Sciatic nerve (tissue), 2 donors: ENCODE measurements at regions not wholly inside any gene's neighbourhood (a gene's known extent, or its start where the extent isn't known, plus 50 kb on each side); places are given as distances from the start of the nearest gene placed in this dataset.
"Not testable (repeated sequence)": the region's sequence is repeated elsewhere in the genome, so short reads cannot be mapped to it uniquely, and the experiment has no call there.

Experiments used
- ATAC-seq: fragments of 200-7000 bp; cut with Tn5 transposase; one replicate; pipeline ENCODE4 v1.9.1; 2020; ENCODE audit warnings: mild to moderate bottlenecking, moderate library complexity
- DNase-seq: peaks from one replicate; pipeline ENCODE4 v3.0.0-alpha.2; 2020; ENCODE audit warnings: low spot score
- intact Hi-C: fragments of 100-400 bp; cut with DNase I; formaldehyde crosslinking; loops from one replicate; pipeline ENCODE4 v1.14.2; 2022
- donor health status: DM: no; HTN: no; CAD: no.
- donor health status: DM: no; HTN: no; CAD: no.

DNA sequence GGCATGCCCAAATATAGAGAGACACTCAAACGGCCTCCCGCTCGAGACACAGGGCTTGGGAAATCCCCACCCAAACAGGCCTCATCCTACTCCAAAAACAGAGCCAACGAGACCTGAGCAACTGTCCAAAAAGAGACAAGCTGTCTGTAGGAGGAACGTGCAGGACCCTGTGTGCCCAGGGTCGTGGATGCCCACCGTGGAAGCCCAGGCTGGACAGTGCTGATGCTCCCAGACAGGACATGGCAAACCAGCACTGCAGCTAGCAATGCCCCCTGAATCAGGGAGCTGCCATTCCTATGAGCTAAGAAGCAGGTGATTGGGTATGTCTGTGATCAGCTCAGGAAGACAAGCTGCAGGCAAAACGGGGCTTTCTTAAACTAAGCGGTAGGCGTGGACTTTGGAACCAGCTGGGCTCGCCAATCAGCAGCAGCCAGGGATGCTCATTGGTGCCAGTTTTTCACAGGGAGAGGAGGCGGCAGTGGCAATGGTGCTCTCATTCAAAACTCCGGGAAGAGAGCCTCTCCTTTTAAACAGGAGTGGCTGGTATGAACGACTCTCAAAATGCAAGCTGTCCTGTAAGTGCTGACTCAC, 113.1 kb upstream of the IRX2 start:
- intact Hi-C loops = no loop called here
- DNase-seq (no peak), ATAC-seq (no peak)

DNA sequence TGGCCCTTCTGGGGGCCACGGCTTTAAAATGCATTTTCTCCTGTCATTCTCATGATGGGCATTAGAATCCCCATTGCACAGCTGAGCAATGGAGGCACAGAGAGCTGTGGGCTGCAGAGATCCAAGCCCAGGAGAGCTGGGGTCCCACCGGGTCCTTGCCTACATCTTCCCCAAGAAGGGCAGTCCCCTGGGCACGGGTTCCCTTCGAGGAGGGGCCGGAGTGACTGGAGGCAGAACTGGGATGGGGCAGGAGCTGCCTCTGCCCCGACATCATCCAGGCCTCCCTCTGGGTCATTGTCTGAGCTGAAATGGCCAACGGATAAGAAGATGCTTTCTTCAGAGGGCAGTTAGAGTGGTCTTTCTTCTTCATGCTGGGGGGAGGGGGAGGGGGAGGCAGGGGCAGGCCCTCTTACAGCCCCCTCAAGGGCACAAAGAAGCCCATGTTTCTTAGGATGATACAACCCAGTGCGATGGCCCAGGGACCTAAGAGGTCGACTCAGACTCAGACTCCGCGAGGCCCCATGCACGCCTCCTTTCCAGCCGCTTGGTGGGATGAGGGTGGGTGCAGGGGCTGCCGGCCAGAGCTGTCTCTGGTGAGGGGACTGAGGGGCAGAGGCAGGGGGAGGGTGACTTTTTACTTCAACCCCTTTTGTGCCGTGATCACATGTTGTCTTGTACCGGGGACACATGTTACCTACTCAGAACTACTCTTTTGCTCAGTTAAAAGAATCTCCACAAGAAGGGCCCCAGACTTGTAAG, 112.4 kb upstream of the IRX2 start:
- ATAC-seq (no peak), DNase-seq (no peak)
- intact Hi-C loops = no loop called here

DNA sequence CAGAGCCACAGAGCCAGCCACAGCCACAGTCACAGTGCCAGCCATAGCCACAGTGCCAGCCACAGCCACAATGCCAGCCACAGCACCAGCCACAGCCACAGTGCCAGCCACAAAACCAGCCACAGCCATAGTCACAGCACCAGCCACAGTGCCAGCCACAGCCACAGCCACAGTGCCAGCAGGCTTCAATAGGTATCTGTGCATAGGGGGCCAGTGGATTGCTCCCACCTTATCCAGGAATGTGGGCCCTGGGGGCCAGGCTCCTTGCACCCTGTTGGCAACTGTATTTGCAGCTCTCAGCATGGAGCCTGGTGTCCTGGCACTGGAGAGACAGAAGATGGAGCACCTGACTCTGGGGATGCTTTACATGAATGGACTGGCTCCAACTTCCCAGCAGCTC, 111.7 kb upstream of the IRX2 start:
- DNase-seq (no peak), ATAC-seq (no peak)
- intact Hi-C loops = no loop called here

DNA sequence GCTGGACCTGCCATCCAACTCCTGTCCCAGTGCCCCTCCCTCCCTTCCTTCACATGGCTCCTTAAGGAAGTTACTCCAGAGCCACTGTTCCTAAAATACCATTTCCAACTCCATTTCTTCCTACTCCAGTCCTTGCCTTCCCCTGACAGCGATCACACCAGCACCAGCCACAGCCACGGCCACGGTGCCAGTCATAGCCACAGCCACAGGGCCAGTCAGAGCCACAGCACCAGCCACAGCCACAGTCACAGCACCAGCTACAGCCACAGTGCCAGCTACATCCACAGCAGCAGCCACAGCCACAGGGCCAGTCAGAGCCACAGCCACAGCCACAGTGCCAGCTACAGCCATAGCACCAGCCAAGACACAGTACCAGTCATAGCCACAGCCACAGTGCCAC, 110.7 kb upstream of the IRX2 start:
- intact Hi-C loops, ATAC-seq, DNase-seq: not testable (repeated sequence)

DNA sequence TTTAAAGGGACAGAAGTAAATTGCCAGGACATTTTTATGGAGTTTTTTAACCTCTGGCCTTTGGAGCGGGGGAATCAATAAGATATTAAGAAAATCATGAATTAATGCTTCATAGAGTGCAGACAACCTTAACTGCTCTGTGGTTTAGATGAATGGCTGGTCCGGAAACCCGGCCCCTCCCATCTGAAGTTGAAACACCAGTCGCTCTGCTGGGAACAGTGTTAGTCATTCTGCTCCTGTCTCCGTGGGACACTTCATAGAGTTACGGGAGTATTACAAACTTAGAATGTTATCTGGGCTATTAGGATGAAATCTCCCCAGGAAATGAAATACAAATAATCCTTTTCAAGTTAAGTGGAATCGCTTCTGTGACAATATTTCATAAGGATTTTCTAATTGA, 110.1 kb upstream of the IRX2 start:
- intact Hi-C loops = no loop called here
- ATAC-seq = no peak
- no peak for DNase-seq

- ATAC-seq (no peak), DNase-seq (no peak)
- intact Hi-C loops = no loop called here
Observed at GRCh38 chr5:2860101-2860500, 108.6 kb upstream of the IRX2 start.

GRCh38 chr5:2857837-2858236, 106.4 kb upstream of the IRX2 start:
- no peak for DNase-seq

GRCh38 chr5:2856206-2856605, 104.7 kb upstream of the IRX2 start:
- intact Hi-C loops = no loop called here
- no peak for DNase-seq
- ATAC-seq = no peak

More at GRCh38 chr5:2857837-2858236, 106.4 kb upstream of the IRX2 start:
- intact Hi-C loops = no loop called here
- no peak for ATAC-seq

DNA sequence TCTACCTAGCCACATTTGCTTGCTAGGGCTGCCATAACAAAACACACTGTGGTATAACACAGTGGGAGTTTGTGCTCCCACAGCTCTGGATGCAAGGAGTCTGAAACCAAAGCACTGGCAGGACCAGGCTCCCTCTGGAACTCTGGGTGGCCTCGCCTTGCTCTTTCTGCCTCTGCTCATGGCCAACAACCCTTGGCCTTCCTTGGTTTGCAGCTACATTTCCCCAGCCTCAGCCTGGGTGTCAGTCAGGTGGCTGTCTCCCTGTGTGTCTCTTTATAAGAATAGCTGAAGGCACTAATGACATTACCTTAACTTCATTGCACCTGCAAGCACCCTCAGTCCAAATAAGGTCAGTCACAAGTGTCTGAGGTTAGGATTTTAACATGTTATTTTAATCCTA, 101.0 kb upstream of the IRX2 start:
- DNase-seq = no peak
- ATAC-seq = no peak
- intact Hi-C loops = no loop called here

GRCh38 chr5:2851895-2852294, 100.4 kb upstream of the IRX2 start:
- intact Hi-C loops = no loop called here
- ATAC-seq = no peak
- DNase-seq = no peak

DNA sequence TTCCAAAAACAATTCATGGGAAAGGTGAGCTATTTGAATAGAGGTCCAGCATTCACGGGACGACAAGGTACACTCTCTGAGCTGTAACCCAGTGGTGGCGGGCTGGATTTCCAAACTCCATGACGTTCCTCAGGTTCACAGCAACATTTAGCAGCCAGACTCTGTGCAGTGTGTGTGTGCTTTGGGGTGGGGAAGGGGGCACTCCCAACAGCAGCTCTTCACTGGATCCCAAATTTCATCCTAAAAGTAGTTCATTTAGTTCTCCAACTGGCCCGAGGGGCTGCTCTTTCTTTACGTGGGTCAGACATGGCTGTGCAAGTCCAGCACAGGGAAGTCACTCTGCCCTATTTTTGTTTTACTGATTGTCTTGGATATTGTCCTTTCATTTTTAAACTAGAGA, 98.0 kb upstream of the IRX2 start:
- intact Hi-C loops = no loop called here
- DNase-seq (no peak), ATAC-seq (no peak)

GRCh38 chr5:2848619-2849018, 97.1 kb upstream of the IRX2 start:
- DNase-seq = no peak
- intact Hi-C loops = no loop called here
- no peak for ATAC-seq

DNA sequence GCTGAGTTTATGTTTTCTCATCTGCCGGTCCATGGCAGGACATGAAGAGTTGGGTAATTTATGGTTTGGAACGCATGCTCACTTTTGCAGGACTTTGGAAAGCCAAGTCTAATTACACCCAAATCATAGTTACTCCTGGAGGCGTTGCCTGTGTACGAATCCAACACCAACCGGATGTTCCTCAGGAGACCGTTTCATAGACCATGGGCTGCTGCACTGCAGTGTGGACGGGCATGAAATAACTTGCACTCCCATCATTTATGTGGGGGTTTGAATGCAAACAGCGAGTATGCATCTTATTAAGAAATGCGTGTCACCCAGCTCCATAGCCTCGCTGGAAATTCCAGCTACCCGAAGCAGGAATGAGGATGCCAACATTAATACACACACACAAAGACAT, 96.1 kb upstream of the IRX2 start:
- intact Hi-C loops = no loop called here
- no peak for DNase-seq
- ATAC-seq = no peak

GRCh38 chr5:2841208-2841607, 89.7 kb upstream of the IRX2 start:
- DNase-seq (no peak), ATAC-seq (no peak)

GRCh38 chr5:2840372-2840915, 89.0 kb upstream of the IRX2 start:
- DNase-seq (no peak), ATAC-seq (no peak)
- intact Hi-C loops = no loop called here

More at GRCh38 chr5:2841208-2841607, 89.7 kb upstream of the IRX2 start:
- intact Hi-C loops = no loop called here

- DNase-seq = no peak
- intact Hi-C loops = no loop called here
- no peak for ATAC-seq
Observed at GRCh38 chr5:2836133-2836532, 84.7 kb upstream of the IRX2 start.

- ATAC-seq (no peak), DNase-seq (no peak)
- intact Hi-C loops = no loop called here
Observed at GRCh38 chr5:2833556-2833955, 82.1 kb upstream of the IRX2 start.

- DNase-seq = no peak
- no peak for ATAC-seq
- intact Hi-C loops = no loop called here
Observed at GRCh38 chr5:2832394-2832793, 80.9 kb upstream of the IRX2 start.

GRCh38 chr5:2829239-2829638, 77.8 kb upstream of the IRX2 start:
- ATAC-seq (no peak), DNase-seq (no peak)
- intact Hi-C loops = no loop called here

DNA sequence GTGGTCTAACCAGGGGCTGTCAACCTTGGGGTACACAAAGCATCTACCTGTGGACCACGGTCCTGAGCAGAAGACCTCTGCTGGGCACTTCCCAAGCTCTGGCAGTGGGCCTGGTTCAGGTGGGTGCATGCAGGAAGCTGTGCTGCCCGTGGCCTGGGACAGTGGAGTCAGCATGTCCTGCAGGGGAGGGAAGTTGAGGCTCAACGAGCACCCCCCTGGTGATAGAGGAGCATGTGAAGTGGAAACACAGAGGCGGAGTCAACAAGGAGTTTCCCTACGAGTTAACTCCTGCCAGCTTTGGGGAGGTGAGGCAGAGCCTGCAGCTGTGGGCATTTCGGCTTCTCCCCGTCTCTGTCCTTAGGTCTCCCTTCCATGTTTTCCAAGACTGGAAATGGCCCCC, 67.5 kb upstream of the IRX2 start:
- ATAC-seq = no peak

More for the DNA sequence above, 67.5 kb upstream of the IRX2 start:
- no peak for DNase-seq
- intact Hi-C loops = no loop called here
